Duodenal mucosa (tissue), 2 donors: ENCODE measurements at regions not wholly inside any gene's neighbourhood (a gene's known extent, or its start where the extent isn't known, plus 50 kb on each side); places are given as distances from the start of the nearest gene placed in this dataset.

Experiments used
- H3K27ac ChIP-seq: one replicate; pipeline ENCODE4 v1.7.0; 2013; ENCODE audit warnings: low read depth, low read length
- H3K27me3 ChIP-seq, 2 donors: one replicate each; pipeline ENCODE4 v1.7.0; 2013; ENCODE audit warnings: low read length in 2 of 2, control low read depth in 1 of 2; ENCODE audit not compliant: insufficient read depth in 2 of 2, control insufficient read depth in 1 of 2
- H3K36me3 ChIP-seq, 2 donors: one replicate each; pipeline ENCODE4 v1.7.0; 2013; ENCODE audit warnings: low read length in 2 of 2, control low read depth in 1 of 2; ENCODE audit not compliant: insufficient read depth in 2 of 2, control insufficient read depth in 1 of 2
- H3K4me1 ChIP-seq, 2 donors: one replicate each; pipeline ENCODE4 v1.7.0; 2013; ENCODE audit warnings: low read length in 2 of 2, control low read depth in 1 of 2; ENCODE audit not compliant: insufficient read depth in 2 of 2, control insufficient read depth in 1 of 2
- H3K4me3 ChIP-seq, 2 donors: one replicate each; pipeline ENCODE4 v1.7.0; 2013; ENCODE audit warnings: low read length in 2 of 2, low read depth in 1 of 2
- H3K9ac ChIP-seq, 2 donors: one replicate each; pipeline ENCODE4 v1.7.0; 2013; ENCODE audit warnings: low read length in 2 of 2, low read depth in 1 of 2
- H3K9me3 ChIP-seq, 2 donors: one replicate each; pipeline ENCODE4 v1.7.0; 2013; ENCODE audit warnings: low read length in 2 of 2, control low read depth in 1 of 2; ENCODE audit not compliant: control insufficient read depth in 1 of 2

DNA sequence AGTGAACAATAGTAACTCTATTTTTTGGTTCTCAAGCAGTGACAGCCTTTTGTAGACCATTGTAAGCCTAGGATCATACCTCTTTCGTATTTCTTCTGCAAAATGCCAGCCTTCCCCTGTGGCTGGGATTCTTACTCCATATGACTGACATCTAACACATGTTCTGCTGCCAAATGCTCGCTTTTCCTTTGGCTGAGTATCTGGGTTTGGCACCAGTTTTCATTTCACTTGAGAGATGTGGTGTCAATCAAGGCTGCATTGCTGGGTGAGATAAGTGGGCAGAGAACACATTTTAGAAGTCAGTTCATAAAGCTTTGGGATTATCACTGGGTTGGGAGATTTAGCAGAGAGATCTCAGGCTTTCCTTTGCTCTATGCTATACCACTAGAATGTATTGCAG lies 514.7 kb upstream of the SGO1 start:
- Histone ChIP-seq H3K9ac (no peak overlapping the region), H3K4me1 (no peaks in the 10 kb centered on the region), H3K27ac (no peak overlapping the region), H3K36me3 (no peaks in the 10 kb centered on the region), H3K4me3 (no peak overlapping the region), H3K27me3 (no peaks in the 10 kb centered on the region), H3K9me3 (no peaks in the 10 kb centered on the region)

DNA sequence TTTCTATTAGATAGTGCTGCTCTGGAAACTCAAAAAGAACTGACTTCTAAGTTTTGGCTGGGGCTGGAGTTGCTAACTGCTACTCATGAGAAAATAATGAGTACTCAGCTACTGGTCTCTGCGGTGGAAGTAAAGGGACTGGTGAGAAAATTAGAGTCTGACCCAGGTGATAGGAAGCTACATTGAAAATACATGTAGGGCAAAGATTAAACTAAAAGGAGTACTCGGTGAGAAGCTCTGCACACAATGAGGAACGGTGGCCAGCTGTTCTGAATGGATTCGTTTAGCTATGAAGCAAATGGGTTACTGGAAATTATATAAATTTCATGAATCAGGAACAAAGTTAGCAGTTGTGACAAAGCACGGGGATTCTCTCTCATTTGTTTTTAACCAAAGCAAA lies 512.9 kb upstream of the SGO1 start:
- Histone ChIP-seq H3K4me3 (no peak overlapping the region), H3K9ac (no peak overlapping the region), H3K9me3 (no peaks in the 10 kb centered on the region), H3K27me3 (no peaks in the 10 kb centered on the region), H3K27ac (no peak overlapping the region), H3K4me1 (no peaks in the 10 kb centered on the region), H3K36me3 (no peaks in the 10 kb centered on the region)

DNA sequence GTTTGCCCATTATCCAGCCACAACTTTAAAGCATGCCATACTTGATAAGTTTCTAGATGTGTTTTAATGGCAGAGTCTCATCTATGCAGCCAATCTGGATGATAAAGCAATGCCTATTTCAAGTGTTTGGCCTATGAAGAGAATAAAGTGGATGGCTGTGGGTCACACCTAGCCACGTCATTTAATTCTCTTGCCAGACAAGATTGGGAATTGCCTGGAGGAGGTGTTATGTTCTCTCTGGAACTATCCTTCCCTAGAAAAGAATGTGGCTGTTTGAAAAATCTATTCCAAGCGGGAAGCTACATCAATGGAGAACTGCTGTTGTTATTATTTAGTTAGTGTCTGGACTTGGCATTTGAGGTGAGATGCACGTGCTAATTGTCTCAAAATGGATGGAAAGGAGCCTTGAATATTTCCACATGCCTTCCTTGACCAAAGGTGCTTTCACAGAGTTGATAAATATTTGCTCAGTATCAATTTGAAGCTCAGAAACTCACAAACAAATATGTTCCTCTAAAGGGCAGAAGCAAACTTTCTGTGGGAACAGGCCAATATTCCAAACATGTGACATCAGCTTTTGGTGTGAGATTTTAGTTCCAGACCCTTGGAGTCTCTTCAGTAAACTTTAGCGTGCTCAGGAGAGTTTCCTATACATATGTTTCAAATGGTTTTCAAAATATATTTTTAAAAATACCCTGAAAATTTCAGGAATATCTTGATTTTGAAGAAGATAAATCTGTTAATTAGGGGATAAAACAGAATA lies 510.6 kb upstream of the SGO1 start:
- H3K9ac ChIP-seq: no peak overlapping the region
- no peaks in the 10 kb centered on the region for H3K9me3 ChIP-seq
- H3K36me3 ChIP-seq: no peaks in the 10 kb centered on the region
- H3K4me3 ChIP-seq: no peak overlapping the region
- H3K4me1 ChIP-seq: no peaks in the 10 kb centered on the region
- H3K27ac ChIP-seq: no peak overlapping the region
- no peaks in the 10 kb centered on the region for H3K27me3 ChIP-seq

DNA sequence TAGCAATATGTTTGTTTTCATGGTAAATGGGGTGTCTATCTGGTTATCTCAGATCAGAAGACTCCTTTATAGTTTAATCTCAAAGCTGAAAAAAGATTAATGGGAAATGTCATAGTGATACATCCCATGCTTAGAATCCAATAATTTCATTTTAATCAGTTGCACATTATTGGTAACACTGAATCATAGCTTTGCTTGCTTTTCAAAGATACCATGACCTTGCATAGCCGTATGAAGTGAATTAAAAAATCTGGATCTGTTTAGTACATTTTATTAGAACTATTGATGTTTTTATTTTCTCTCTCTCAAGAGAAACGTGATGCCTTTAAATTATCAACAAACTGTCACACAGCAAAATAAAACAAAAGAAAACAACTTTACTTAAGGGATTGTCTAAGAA lies 506.7 kb upstream of the SGO1 start:
- Histone ChIP-seq H3K9ac (no peak overlapping the region), H3K27me3 (no peaks in the 10 kb centered on the region), H3K4me3 (no peak overlapping the region), H3K4me1 (no peaks in the 10 kb centered on the region), H3K9me3 (peaks cover 0 to 3% of the 10 kb centered on the region in 2 donors), H3K36me3 (no peaks in the 10 kb centered on the region), H3K27ac (no peak overlapping the region)

DNA sequence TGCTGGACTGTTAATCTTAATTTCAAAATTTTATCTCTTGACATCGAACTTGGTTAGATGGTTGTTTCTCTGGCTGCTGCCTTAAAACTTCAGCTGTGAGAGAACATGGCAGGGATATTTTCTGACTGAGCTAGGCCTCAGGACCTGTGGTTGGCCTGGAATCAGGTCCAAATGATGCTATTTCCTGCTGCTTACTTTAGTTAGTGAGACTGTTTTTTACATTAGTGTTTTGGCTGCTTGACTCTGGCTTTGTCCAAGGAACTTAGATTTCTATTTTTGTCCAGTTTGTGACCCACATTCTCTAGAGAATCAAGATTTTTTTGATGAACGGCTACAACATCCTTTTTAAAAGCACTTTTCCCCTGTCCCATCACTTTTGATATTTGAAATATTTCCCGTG lies 497.9 kb upstream of the SGO1 start:
- Histone ChIP-seq H3K9ac (no peak overlapping the region), H3K36me3 (no peaks in the 10 kb centered on the region), H3K4me3 (no peak overlapping the region), H3K27me3 (no peaks in the 10 kb centered on the region), H3K27ac (no peak overlapping the region), H3K4me1 (no peaks in the 10 kb centered on the region), H3K9me3 (peaks cover 3 to 6% of the 10 kb centered on the region in 2 donors)

DNA sequence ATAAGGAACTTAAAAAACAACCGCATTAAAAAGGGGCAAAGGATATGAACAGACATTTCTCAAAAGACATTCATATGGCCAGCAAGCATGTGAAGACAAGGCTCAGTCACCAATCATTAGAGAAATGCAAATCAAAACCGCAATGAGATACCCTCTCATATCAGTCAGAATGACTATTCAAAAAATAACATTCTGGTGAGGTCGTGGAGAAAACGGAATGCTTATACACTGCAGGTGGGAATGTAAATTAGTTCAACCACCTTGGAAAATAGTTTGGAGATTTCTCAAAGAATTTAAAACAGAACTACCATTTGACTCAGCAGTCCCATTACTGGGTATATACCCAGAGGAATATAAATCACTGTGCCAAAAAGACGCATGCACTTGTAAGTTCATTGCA lies 496.6 kb upstream of the SGO1 start:
- Histone ChIP-seq H3K36me3 (no peaks in the 10 kb centered on the region), H3K27me3 (no peaks in the 10 kb centered on the region), H3K27ac (no peak overlapping the region), H3K9ac (no peak overlapping the region), H3K4me1 (no peaks in the 10 kb centered on the region), H3K9me3 (peaks cover 0 to 6% of the 10 kb centered on the region in 2 donors), H3K4me3 (no peak overlapping the region)

DNA sequence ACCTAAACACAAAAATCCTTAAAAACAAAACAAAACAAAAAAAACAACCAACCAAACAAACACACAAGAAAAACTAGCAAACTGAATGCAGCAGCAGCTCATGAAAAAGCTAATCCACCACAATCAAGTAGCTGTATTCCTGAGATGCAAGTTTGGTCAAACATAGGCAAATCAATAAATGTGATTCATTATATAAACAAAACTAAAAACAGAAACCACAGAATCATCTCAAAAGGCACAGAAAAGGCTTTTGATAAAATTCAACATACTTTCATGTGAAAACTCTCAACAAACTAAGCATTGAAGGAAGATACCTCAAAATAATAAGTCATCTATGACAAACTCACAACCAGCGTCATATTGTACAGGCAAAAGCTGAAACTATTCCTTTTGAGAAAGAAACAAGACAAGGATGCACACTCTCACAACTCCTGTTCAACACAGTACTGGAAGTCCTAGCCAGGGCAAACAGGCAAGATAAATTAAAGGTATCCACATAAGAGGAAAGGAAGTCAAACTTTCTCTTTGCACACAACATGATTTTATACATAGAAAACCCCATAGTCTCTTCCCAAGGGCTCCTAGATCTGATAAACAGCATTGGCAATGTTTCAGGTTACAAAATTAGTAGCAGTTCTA lies 495.1 kb upstream of the SGO1 start:
- H3K4me1 ChIP-seq: no peaks in the 10 kb centered on the region
- no peaks in the 10 kb centered on the region for H3K27me3 ChIP-seq
- H3K9me3 ChIP-seq: no peaks in the 10 kb centered on the region
- H3K36me3 ChIP-seq: no peaks in the 10 kb centered on the region
- H3K4me3 ChIP-seq: no peak overlapping the region
- H3K9ac ChIP-seq: no peak overlapping the region
- no peak overlapping the region for H3K27ac ChIP-seq

DNA sequence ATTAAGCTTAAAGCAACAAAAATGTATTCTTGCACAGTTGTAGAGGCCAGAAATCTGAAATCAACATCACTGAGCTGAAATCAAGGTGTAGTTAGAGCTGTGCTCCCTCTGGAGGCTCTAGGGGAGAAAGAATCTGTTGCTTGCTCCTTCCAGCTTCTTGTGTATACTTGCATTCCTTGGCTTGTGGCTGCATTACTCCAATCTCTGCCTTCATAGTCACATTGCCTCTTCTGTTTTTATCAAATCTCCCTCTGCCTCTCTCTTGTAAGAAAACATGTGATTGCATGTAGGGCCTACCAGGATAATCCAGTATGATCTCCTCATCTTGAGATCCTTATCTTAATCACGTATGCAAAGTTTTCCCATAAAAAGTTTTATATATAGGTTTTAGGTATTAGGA lies 487.9 kb upstream of the SGO1 start:
- H3K4me3 ChIP-seq: no peak overlapping the region
- no peak overlapping the region for H3K9ac ChIP-seq
- H3K4me1 ChIP-seq: no peaks in the 10 kb centered on the region
- no peaks in the 10 kb centered on the region for H3K36me3 ChIP-seq
- no peak overlapping the region for H3K27ac ChIP-seq
- no peaks in the 10 kb centered on the region for H3K9me3 ChIP-seq
- H3K27me3 ChIP-seq: no peaks in the 10 kb centered on the region

DNA sequence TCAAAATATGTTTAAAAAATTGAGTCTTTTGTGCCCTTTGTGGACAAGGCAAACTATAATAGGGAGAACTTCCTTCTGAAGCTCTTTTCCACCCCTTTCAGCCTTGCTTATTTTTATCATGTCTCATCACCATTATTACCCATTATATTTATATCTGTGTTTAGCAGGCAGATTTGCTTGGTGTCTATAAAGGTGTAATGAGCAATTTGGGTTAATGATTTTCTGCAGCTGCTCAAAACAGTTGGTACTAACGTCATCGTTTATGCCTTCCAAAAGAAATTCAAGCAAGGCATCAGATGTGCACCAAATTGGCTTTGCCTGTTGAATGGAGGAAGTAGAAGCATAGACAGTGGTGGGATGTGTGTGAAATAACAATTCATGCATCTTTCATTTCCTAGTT lies 483.7 kb upstream of the SGO1 start:
- Histone ChIP-seq H3K27ac (no peak overlapping the region), H3K4me1 (no peaks in the 10 kb centered on the region)

DNA sequence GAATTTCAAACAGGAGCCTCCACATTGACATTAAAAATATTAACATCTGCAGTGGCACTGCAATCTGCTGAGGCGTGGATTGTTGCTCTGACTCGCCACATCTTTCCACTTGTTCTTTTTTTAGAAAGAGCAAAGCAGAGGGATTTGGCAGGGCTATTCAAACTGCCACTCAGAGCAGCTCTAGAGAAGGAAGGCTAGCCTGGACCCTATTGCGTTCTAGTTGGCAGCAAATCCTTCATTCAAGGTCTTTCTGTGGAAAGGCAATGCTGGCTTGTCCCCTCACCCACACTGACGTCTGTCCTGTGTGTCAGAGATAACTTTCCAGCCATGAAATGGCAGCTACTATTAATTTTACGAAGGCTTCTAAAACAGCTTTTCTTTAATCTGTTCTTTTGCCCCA lies 483.2 kb upstream of the SGO1 start:
- Histone ChIP-seq H3K4me3 (no peak overlapping the region), H3K9me3 (no peaks in the 10 kb centered on the region), H3K27ac (no peak overlapping the region), H3K36me3 (no peaks in the 10 kb centered on the region), H3K9ac (no peak overlapping the region), H3K4me1 (no peaks in the 10 kb centered on the region), H3K27me3 (no peaks in the 10 kb centered on the region)

More for the DNA sequence above, 483.7 kb upstream of the SGO1 start:
- H3K9me3 ChIP-seq: no peaks in the 10 kb centered on the region
- H3K9ac ChIP-seq: no peak overlapping the region
- H3K4me3 ChIP-seq: no peak overlapping the region
- no peaks in the 10 kb centered on the region for H3K36me3 ChIP-seq
- H3K27me3 ChIP-seq: no peaks in the 10 kb centered on the region
